ENCODE measurements at regions not wholly inside any gene's neighbourhood (a gene's known extent, or its start where the extent isn't known, plus 50 kb on each side); places are given as distances from the start of the nearest gene placed in this dataset.

- ATAC-seq (ENCODE audit: low FRiP score) (no peak), DNase-seq (no peak)
- WGBS, 2 donors: 14 to 16% methylated on average over 52 of the region's 52 CpGs
- Histone ChIP-seq H3K27ac (ENCODE audit: low read depth in 1 of 2, low read length in 2 of 2) (no peak overlapping the region), H3K4me1 (ENCODE audit: control insufficient read depth in 1 of 2, insufficient read depth in 2 of 2, low read length in 2 of 2) (no peaks in the 10 kb centered on the region), H3K4me3 (ENCODE audit: low read length in 2 of 2) (no peak overlapping the region), H3K27me3 (ENCODE audit: control insufficient read depth in 1 of 2, insufficient read depth in 2 of 2, low read length in 1 of 2) (peaks cover 0 to 3% of the 10 kb centered on the region in 2 donors), H3K9me3 (ENCODE audit: control insufficient read depth, low read length) (no peaks in the 10 kb centered on the region), H3K36me3 (ENCODE audit: control insufficient read depth in 1 of 2, insufficient read depth in 2 of 2, low read length in 1 of 2) (no peaks in the 10 kb centered on the region)
- intact Hi-C loops (cut with DNase I): no loop called here
These were observed 50.2 kb upstream of the PRR20G start for GRCh38 chr3:127337911-127338531.
